Right atrium auricular region (tissue), 2 donors: ENCODE measurements at regions not wholly inside any gene's neighbourhood (a gene's known extent, or its start where the extent isn't known, plus 50 kb on each side); places are given as distances from the start of the nearest gene placed in this dataset.
"Not testable (repeated sequence)": the region's sequence is repeated elsewhere in the genome, so short reads cannot be mapped to it uniquely, and the experiment has no call there.

Experiments
- DNase-seq: peaks from one replicate; pipeline ENCODE4 v3.0.0-alpha.2; 2019; ENCODE audit warnings: low spot score
- H3K27ac ChIP-seq, 2 donors: fragments of 200-600 bp; sonication (generic); 1 replicate in 1 of 2; 2 replicates in 1 of 2; pipeline ENCODE4 v1.5.1; 2016 to 2019
- H3K27me3 ChIP-seq, 2 donors: fragments of 200-600 bp; sonication (generic); one replicate each; pipeline versions ENCODE4 v1.5.1 to v1.6.0; 2017 to 2019
- H3K36me3 ChIP-seq: fragments of 200-600 bp; sonication (generic); one replicate; pipeline ENCODE4 v1.5.1; 2016
- H3K4me1 ChIP-seq, 2 donors: fragments of 200-600 bp; sonication (generic); one replicate each; pipeline versions ENCODE4 v1.5.1 to v1.6.0; 2017 to 2019
- H3K4me3 ChIP-seq, 2 donors: fragments of 200-600 bp; sonication (generic); 1 replicate in 1 of 2; 2 replicates in 1 of 2; pipeline ENCODE4 v1.5.1; 2017 to 2019; ENCODE audit warnings: mild to moderate bottlenecking in 1 of 2, moderate library complexity in 1 of 2
- H3K9me3 ChIP-seq, 2 donors: fragments of 200-600 bp; sonication (generic); one replicate each; pipeline ENCODE4 v1.5.1; 2019
- TF ChIP-seq, protein P1 (sequence below), 2 donors: fragments of 200-600 bp; sonication (generic); IDR thresholded peaks; one replicate each; pipeline ENCODE4 v1.5.1; 2019; ENCODE audit warnings: antibody characterized with exemption in 2 of 2

DNA sequence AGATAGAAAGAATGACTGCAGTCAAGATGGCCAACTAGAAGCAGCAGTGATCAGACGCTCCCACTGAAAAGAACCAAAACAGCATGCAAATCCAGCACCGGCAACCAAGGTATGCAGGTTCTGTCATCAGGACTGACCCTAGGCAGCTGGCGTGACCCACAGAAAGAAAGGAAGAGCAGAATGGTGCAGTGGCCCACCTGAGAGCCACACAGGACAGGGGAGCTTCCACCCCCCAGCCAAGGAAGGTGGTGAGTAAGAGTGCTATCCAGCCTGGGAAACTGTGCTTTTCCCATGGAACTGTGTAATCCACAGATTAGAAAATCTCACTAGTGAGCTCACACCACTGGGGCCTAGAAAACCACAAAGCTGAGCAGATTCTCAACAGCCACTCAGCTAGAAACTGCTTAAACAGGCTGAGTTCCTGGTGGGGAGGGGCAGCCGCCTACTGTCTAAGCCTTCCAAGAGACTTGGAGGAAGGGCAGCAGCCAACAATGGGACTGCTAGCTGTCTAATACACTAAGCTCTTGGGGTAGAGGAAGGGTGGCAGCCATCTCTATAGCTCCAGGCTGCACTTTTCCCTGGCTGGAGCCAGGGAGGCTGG, 127.9 kb downstream of the EVA1A start:
- no peak overlapping the region for H3K4me3 ChIP-seq
- no peaks in the 10 kb centered on the region for H3K27me3 ChIP-seq
- H3K4me1 ChIP-seq = no peaks in the 10 kb centered on the region
- no peaks in the 10 kb centered on the region for H3K9me3 ChIP-seq
- TF ChIP-seq, protein P1, sequence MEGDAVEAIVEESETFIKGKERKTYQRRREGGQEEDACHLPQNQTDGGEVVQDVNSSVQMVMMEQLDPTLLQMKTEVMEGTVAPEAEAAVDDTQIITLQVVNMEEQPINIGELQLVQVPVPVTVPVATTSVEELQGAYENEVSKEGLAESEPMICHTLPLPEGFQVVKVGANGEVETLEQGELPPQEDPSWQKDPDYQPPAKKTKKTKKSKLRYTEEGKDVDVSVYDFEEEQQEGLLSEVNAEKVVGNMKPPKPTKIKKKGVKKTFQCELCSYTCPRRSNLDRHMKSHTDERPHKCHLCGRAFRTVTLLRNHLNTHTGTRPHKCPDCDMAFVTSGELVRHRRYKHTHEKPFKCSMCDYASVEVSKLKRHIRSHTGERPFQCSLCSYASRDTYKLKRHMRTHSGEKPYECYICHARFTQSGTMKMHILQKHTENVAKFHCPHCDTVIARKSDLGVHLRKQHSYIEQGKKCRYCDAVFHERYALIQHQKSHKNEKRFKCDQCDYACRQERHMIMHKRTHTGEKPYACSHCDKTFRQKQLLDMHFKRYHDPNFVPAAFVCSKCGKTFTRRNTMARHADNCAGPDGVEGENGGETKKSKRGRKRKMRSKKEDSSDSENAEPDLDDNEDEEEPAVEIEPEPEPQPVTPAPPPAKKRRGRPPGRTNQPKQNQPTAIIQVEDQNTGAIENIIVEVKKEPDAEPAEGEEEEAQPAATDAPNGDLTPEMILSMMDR (IDR thresholded peaks at IDR 0.05) = no peak
- DNase-seq = no peak
- no peak overlapping the region for H3K27ac ChIP-seq
- H3K36me3 ChIP-seq = no peaks in the 10 kb centered on the region

DNA sequence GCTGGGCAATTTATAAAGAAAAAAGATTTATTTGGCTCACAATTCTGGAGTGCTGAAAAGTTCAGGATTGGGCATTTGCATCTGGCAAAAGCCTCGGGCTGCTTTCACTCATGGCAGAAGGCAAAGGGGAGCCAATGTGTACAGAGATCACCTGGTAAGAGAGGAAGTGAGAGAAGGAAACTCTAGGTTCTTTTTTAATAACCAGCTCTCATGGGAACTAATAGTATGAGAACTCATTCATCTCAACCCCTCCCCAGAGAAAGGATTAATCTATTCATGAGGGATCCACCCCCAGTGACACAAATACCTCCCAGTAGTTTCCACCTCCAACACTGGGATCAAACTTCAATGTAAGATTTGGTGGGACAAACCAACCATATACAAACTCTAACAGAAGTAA, 129.0 kb downstream of the EVA1A start:
- TF ChIP-seq, protein P1 (IDR thresholded peaks at IDR 0.05) = no peak
- no peaks in the 10 kb centered on the region for H3K36me3 ChIP-seq
- no peaks in the 10 kb centered on the region for H3K4me1 ChIP-seq
- H3K4me3 ChIP-seq = no peak overlapping the region
- no peaks in the 10 kb centered on the region for H3K9me3 ChIP-seq
- no peak for DNase-seq
- H3K27ac ChIP-seq = no peak overlapping the region
- H3K27me3 ChIP-seq = no peaks in the 10 kb centered on the region

DNA sequence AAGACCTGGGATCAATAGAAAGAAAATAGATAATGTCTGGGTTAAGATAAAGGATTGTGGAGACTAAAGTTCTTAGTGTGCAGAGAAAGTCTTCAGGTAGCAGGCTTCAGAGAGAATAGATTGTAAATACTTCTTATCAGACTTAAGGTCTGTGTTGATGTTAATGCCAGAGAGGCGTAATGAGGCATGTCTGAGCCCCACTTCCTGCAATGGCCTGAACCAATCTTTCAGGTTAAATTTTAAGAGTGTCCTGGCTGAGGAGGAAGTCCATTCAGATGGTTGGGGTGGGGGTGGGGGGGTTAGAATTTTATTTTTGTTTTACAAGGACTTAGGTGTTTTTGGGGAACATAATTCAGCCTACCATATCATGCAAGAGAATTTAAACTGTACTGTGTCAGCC, 129.5 kb downstream of the EVA1A start:
- Histone ChIP-seq H3K9me3 (no peaks in the 10 kb centered on the region), H3K27me3 (no peaks in the 10 kb centered on the region), H3K4me1 (no peaks in the 10 kb centered on the region), H3K4me3 (no peak overlapping the region), H3K36me3 (no peaks in the 10 kb centered on the region), H3K27ac (no peak overlapping the region)
- no peak for DNase-seq
- TF ChIP-seq, protein P1 (IDR thresholded peaks at IDR 0.05) = no peak

DNA sequence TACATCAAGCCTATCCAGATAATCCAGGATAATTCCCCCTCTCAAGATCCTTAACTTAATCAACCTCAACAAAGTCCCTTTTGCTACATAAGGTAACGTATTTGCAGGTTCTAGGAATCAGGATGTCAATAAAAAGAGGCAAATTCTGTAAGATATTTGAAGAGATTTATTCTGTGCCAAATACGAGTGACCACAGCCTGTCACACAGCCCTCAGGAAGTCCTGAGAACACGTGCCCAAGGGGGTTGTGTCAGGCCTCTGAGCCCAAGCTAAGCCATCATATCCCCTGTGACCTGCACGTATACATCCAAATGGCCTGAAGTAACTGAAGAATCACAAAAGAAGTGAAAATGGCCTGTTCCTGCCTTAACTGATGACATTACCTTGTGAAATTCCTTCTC, 130.3 kb downstream of the EVA1A start:
- H3K4me1 ChIP-seq, H3K27me3 ChIP-seq, H3K27ac ChIP-seq, H3K4me3 ChIP-seq, DNase-seq, H3K36me3 ChIP-seq, H3K9me3 ChIP-seq: not testable (repeated sequence)

DNA sequence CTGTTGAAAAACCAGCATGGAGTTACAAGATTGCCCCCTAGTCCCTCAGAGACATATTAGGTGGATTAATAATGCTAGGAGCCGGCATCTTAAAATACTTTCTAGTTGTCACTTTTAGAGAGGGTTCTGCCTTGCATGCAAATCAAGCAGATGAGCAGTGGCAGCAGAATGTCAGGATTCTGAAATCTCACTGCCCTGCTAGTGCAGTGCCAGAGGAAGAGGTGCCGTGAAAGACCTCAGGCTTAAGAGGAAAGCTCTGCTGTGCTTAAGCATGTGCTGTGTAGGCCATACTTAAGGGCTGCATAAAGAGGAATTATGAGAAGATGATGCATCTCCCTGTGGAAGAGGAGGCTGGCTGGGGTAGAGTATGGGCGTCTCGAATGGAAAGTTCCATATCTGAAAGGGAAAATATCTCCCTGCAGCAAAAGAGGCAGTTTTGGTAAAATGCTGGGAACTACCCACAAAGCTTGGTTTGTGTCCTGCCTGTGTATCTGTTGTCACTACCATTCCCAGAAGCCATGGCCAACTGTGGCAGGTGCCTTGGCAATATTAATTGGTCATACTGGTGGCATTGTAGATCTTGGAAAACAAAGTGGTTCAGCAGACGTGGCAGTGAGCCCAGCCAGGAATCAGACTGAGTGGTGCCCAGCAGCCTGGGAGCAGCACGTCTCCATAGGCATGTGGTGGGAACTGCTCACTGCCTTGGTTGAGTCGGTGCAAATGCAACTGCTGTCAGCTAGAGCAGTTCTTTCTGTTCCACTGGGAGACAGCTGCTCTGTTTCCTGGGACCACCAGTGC, 131.9 kb downstream of the EVA1A start:
- H3K4me1 ChIP-seq = no peaks in the 10 kb centered on the region
- no peaks in the 10 kb centered on the region for H3K27me3 ChIP-seq
- no peak overlapping the region for H3K4me3 ChIP-seq
- no peak overlapping the region for H3K27ac ChIP-seq
- no peaks in the 10 kb centered on the region for H3K36me3 ChIP-seq
- TF ChIP-seq, protein P1 (IDR thresholded peaks at IDR 0.05) = no peak
- no peaks in the 10 kb centered on the region for H3K9me3 ChIP-seq
- no peak for DNase-seq

DNA sequence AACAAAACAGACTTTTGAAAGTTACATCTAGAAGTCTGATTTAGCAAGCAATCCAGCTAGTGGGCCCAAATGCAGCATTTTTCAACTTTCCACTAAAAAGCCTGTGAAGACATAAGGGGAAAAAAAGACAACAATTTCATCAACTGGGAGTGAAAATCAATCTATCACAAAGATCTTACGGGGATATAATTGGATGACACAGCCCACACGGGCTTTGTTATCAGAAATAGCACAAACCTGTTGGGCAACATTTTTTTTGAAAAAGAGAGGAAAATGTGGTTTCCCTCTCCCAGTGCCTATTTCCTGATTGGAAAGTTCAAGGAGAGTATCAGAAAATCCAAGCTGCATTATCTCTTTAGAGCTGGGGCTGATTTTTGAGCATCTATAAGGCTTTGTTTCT, 132.7 kb downstream of the EVA1A start:
- TF ChIP-seq, protein P1 (IDR thresholded peaks at IDR 0.05) = no peak
- no peaks in the 10 kb centered on the region for H3K36me3 ChIP-seq
- H3K9me3 ChIP-seq = no peaks in the 10 kb centered on the region
- no peaks in the 10 kb centered on the region for H3K4me1 ChIP-seq
- H3K4me3 ChIP-seq = no peak overlapping the region
- no peak overlapping the region for H3K27ac ChIP-seq
- H3K27me3 ChIP-seq = no peaks in the 10 kb centered on the region
- DNase-seq = no peak
